Activated CD4-positive, alpha-beta T cell treated with anti-CD3 and anti-CD28 coated beads for 36 hours (primary cell): ENCODE measurements at regions not wholly inside any gene's neighbourhood (a gene's known extent, or its start where the extent isn't known, plus 50 kb on each side); places are given as distances from the start of the nearest gene placed in this dataset.

Experiments used
- ATAC-seq: fragments of 200-7000 bp; cut with Tn5 transposase; one replicate; pipeline ENCODE4 v1.10.0; 2021; ENCODE audit warnings: mild to moderate bottlenecking, moderate library complexity
- CTCF ChIA-PET: fragments of 350-600 bp; sonication (Branson Sonifier 250); formaldehyde crosslinking; loops from one replicate; lab custom pipeline; 2021; ENCODE audit warnings: antibody characterized with exemption; lab: Charles Lee
- POLR2A ChIA-PET: fragments of 350-600 bp; sonication (Branson Sonifier 250); formaldehyde crosslinking; loops from one replicate; lab custom pipeline; 2021; ENCODE audit warnings: antibody characterized with exemption, inconsistent platforms; lab: Charles Lee
- DNase-seq: peaks from one replicate; pipeline ENCODE4 v3.0.0-alpha.2; 2020
- H3K27ac Mint-ChIP-seq: one replicate; pipeline ENCODE4 v1.8.0; 2021; ENCODE audit warnings: mixed read lengths
- H3K27me3 Mint-ChIP-seq: one replicate; pipeline ENCODE4 v1.8.0; 2021; ENCODE audit warnings: mixed read lengths
- H3K36me3 Mint-ChIP-seq: one replicate; pipeline ENCODE4 v1.8.0; 2021; ENCODE audit warnings: low read depth, mixed read lengths
- H3K4me1 Mint-ChIP-seq: one replicate; pipeline ENCODE4 v1.8.0; 2021; ENCODE audit warnings: mixed read lengths
- H3K4me3 Mint-ChIP-seq: one replicate; pipeline ENCODE4 v1.8.0; 2021; ENCODE audit warnings: mild to moderate bottlenecking, moderate library complexity, mixed read lengths
- H3K9me3 Mint-ChIP-seq: one replicate; pipeline ENCODE4 v1.8.0; 2021; ENCODE audit warnings: low read depth, mixed read lengths
- intact Hi-C, 2 experiments: fragments of 100-400 bp; cut with DNase I in 1 of 2; cut with micrococcal nuclease in 1 of 2; formaldehyde crosslinking; loops; one replicate each; pipeline versions ENCODE4 v1.14.2 to v1.15.1; 2022 to 2024; cut with DNase I, micrococcal nuclease

DNA sequence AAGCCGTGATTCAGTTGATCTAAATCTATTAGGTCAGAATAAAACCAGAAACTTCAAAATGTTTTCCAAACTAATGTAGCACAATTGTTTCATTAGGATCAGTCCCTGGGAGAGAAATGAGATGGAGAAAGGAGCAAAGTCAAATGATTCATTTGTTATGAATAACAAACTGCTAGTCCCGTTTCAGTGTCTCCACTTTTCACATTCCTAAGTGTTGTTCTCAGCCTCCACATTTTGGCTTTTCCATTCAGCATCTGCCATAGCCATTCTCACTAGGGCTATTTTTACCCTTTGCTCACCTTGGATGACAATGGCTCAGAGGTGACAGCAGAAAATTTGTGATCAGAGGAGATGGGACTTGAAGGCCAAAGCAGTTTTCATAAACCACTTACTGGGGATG, 314.1 kb upstream of the KIF2A start:
- DNase-seq (no peak), ATAC-seq (no peak)
- Mint-ChIP-seq H3K36me3 (no peaks in the 10 kb centered on the region), H3K4me3 (no peak overlapping the region), H3K27me3 (peaks cover 2% of the 10 kb centered on the region), H3K27ac (no peak overlapping the region), H3K9me3 (peaks cover under 1% of the 10 kb centered on the region), H3K4me1 (no peaks in the 10 kb centered on the region)
- POLR2A ChIA-PET, result no interaction called here
- CTCF ChIA-PET, result no interaction called here
- intact Hi-C loops, result no loop called here

DNA sequence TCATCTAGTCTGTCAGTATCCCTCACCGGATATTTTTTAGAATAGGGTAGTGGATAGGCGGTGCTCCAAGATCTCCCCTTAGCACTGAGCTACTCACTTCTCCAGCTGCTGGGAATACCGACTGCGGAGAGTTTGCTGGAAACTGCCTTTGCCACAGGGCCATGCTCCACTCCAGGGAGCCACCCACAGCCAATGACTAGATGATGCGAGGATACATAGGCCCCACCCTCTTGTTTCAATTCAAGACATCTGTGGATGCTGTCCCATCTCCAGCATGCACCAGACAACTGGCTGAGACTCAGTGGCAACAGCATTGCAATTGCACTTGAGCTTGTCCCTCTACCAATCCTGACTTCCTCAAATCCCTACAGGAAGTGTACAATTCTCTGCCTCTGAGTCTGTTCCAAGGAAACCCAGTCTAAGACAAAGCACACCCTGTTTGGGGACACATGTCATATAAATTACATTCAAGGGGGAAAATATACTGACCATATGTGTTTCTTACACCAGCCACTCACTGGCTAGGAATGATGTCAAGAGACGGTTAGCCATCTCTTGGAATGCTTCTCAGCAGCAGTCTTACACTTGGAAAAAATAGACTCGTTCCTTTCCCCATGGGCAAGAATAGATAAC, 312.6 kb upstream of the KIF2A start:
- peaks cover 2% of the 10 kb centered on the region for H3K27me3 Mint-ChIP-seq
- no peak for DNase-seq
- no peak overlapping the region for H3K27ac Mint-ChIP-seq
- ChIA-PET CTCF (no interaction called here), POLR2A (no interaction called here)
- no peak for ATAC-seq
- H3K4me1 Mint-ChIP-seq, result no peaks in the 10 kb centered on the region
- intact Hi-C loops, result no loop called here
- H3K36me3 Mint-ChIP-seq, result no peaks in the 10 kb centered on the region
- H3K4me3 Mint-ChIP-seq, result no peak overlapping the region
- no peaks in the 10 kb centered on the region for H3K9me3 Mint-ChIP-seq

DNA sequence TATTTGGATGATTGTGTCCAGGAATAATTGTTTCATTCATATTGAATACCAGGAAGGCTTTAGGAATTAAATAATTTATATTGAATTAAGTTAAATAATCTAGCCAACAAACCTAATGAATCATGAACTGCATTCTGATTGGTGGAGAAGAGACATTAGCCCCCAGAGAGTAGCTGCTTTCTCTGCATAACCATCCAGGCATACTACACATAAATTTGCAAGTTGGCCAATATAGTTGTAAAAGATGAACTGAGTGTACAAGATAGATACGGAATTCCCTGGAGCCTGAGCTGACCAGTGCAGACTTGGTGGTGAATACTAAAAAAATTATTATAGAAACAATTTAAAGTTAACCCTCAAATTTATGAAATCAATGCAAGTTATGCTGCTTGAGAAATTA, 311.8 kb upstream of the KIF2A start:
- Mint-ChIP-seq H3K9me3 (no peaks in the 10 kb centered on the region), H3K4me3 (no peak overlapping the region), H3K4me1 (no peaks in the 10 kb centered on the region), H3K36me3 (no peaks in the 10 kb centered on the region), H3K27ac (no peak overlapping the region), H3K27me3 (peaks cover 2% of the 10 kb centered on the region)
- ATAC-seq (no peak), DNase-seq (no peak)
- intact Hi-C loops, result no loop called here
- ChIA-PET CTCF (no interaction called here), POLR2A (no interaction called here)

DNA sequence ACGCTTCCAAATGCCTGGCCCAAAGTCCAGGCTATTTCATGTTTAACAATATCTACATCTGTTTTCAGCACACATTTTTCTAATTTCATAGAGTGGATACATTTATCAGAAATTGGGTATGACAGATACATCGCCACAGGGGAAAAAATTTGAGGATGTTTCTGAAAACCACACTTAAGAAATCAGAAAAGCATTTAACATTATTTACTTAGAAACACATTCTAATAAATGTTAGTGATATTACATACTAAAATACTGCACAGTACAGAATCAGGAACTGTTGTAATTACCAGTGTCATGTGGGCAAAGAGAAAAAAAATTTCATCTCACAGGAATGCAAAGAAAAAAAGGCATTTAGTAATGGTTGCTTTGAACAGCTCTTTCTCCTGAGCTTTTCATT, 310.5 kb upstream of the KIF2A start:
- H3K27me3 Mint-ChIP-seq, result no peaks in the 10 kb centered on the region
- ATAC-seq (no peak), DNase-seq (no peak)
- intact Hi-C loops, result no loop called here
- POLR2A ChIA-PET, result no interaction called here
- H3K4me1 Mint-ChIP-seq, result no peaks in the 10 kb centered on the region
- no peak overlapping the region for H3K4me3 Mint-ChIP-seq
- no peak overlapping the region for H3K27ac Mint-ChIP-seq
- CTCF ChIA-PET, result no interaction called here
- H3K9me3 Mint-ChIP-seq, result no peaks in the 10 kb centered on the region
- H3K36me3 Mint-ChIP-seq, result no peaks in the 10 kb centered on the region

DNA sequence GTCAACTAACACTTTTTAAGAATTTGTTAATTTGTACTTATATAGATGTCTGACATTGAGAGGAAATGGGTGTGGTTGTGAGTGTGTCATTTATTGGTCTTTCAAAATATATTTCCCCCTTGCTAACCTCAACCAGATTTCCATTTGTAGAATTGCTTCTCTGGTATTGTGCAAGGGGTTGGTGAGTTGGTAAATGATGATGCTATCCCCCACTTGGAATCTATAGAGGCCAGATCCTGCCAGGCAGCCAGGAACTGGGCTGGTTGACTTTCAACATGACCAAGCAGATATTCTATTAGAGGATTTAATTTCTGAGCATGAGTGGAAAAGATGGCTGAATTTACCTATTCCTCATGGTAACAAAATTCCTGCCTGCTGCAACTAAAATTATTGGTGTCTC, 306.6 kb upstream of the KIF2A start:
- peaks cover 4% of the 10 kb centered on the region for H3K27me3 Mint-ChIP-seq
- CTCF ChIA-PET, result no interaction called here
- no peak for ATAC-seq

DNA sequence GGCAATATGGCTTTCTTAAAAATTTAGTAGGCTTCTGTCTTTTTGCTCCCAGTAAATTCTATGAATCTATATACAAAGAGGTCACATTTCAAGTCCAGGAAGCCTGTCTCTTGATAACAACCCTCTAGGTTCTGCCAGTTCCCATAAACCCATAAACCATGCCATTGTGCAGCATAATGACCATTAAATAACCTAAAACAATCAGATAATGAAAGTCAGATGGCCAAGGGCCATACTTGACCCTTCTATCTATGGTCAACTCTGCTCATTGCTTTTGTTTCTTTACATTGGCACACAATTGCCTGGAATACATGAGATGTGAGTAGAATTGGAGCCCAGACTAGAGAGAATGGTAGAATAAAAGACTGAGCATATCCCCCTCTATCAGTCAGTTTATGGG, 305.4 kb upstream of the KIF2A start:
- Mint-ChIP-seq H3K4me1 (no peaks in the 10 kb centered on the region), H3K27ac (no peak overlapping the region), H3K36me3 (no peaks in the 10 kb centered on the region), H3K27me3 (peaks cover 7% of the 10 kb centered on the region), H3K9me3 (no peaks in the 10 kb centered on the region), H3K4me3 (no peak overlapping the region)
- ATAC-seq (no peak), DNase-seq (no peak)
- CTCF ChIA-PET, result no interaction called here
- POLR2A ChIA-PET, result no interaction called here
- intact Hi-C loops, result no loop called here

More for the DNA sequence above, 306.6 kb upstream of the KIF2A start:
- Mint-ChIP-seq H3K4me1 (no peaks in the 10 kb centered on the region), H3K36me3 (no peaks in the 10 kb centered on the region), H3K9me3 (no peaks in the 10 kb centered on the region), H3K27ac (no peak overlapping the region), H3K4me3 (no peak overlapping the region)
- intact Hi-C loops, result no loop called here
- DNase-seq, result no peak
- POLR2A ChIA-PET, result no interaction called here

DNA sequence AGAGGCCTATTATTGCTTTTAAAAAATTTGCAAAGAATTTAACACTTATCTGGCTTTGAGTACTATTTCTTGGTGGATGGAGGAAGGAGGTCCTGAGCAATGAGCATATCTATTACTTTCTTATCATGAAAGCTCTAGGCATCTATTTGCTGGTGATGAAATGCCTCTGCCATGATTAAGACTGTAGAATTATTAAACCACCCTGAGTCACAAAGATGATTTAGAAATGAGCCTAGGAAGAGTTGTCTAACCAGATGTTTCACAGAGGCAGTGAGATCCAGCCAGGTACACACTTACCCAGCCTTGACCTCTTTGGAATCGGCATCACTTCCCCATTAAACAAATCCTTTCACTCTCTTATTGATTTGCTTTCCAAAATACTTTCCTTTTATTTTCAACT, 304.4 kb upstream of the KIF2A start:
- Mint-ChIP-seq H3K27ac (no peak overlapping the region), H3K36me3 (no peaks in the 10 kb centered on the region), H3K4me1 (no peaks in the 10 kb centered on the region), H3K4me3 (no peak overlapping the region), H3K27me3 (peaks cover 12% of the 10 kb centered on the region), H3K9me3 (no peaks in the 10 kb centered on the region)
- DNase-seq, result no peak
- no peak for ATAC-seq
- ChIA-PET CTCF (no interaction called here), POLR2A (no interaction called here)
- intact Hi-C loops, result no loop called here

DNA sequence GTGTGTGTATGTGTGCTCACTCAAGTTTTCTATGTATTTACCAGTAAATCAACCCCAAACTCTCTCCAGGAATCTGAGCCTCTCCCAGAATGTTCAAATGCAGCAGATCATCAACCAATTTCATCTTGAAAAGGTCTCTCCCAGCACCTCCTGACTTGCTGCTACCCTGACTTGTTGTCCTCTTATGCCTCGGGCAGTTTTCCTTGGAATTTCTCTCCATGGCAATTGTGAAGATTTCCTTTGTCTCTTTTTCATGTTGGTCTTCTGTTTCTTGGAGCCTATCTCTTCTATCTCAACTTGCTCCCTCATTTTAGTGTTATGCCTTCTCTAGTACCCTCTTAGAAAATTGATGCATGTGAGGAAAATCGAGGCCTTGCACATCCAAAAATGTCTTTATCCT, 303.6 kb upstream of the KIF2A start:
- H3K27ac Mint-ChIP-seq, result no peak overlapping the region
- ATAC-seq (no peak), DNase-seq (no peak)
- POLR2A ChIA-PET, result no interaction called here
- H3K4me3 Mint-ChIP-seq, result no peak overlapping the region
- H3K4me1 Mint-ChIP-seq, result no peaks in the 10 kb centered on the region
- H3K27me3 Mint-ChIP-seq, result peaks cover 12% of the 10 kb centered on the region
- intact Hi-C loops, result no loop called here
- CTCF ChIA-PET, result no interaction called here
- H3K9me3 Mint-ChIP-seq, result no peaks in the 10 kb centered on the region
- H3K36me3 Mint-ChIP-seq, result no peaks in the 10 kb centered on the region

DNA sequence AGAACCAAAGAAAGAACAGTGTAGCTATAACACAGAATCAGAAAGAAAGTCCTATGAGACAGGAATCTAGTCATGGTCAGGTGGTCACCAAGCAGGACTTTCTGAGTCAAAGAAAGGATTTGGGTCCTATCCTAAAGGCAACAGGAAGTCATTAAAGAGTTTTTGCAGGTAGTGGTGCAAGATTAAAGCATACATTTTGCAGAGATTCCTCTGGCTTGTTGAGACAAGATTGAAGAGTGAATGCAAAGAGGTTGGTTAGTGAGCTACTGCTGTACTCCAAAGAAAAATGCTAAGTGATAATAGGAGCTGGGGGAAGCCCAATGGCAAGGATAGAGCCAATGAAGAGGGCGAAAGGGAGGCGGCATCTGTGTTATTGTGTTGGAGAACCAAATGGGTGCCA, 300.5 kb upstream of the KIF2A start:
- Mint-ChIP-seq H3K27me3 (peaks cover 16% of the 10 kb centered on the region), H3K36me3 (no peaks in the 10 kb centered on the region), H3K4me3 (no peak overlapping the region), H3K9me3 (peaks cover 4% of the 10 kb centered on the region), H3K4me1 (no peaks in the 10 kb centered on the region), H3K27ac (no peak overlapping the region)
- ChIA-PET POLR2A (no interaction called here), CTCF (no interaction called here)
- DNase-seq, result no peak
- intact Hi-C loops, result no loop called here
- ATAC-seq, result no peak

DNA sequence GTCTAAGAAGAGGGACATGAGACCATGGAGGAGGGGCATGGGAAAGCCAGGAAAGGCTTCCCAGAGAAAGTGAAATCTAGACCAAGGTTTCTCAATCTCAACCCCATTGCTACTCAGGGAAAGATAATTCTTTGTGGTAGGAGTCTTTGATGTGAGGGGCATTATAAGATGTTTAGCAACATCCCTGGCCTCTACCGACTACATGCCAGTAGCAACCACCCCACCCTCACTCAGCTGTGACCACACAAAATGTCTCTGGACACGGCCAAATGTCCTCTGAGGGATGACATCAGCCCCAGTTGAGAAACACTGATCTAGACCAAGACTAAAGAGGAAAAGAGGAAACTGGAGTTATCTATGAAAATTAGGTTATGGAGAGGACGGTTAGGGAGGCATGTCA, 298.5 kb upstream of the KIF2A start:
- Mint-ChIP-seq H3K27me3 (peaks cover 14% of the 10 kb centered on the region), H3K27ac (no peak overlapping the region), H3K36me3 (no peaks in the 10 kb centered on the region), H3K4me1 (no peaks in the 10 kb centered on the region), H3K4me3 (no peak overlapping the region), H3K9me3 (peaks cover 4% of the 10 kb centered on the region)
- ChIA-PET CTCF (no interaction called here), POLR2A (no interaction called here)
- ATAC-seq (no peak), DNase-seq (no peak)
- intact Hi-C loops, result no loop called here

DNA sequence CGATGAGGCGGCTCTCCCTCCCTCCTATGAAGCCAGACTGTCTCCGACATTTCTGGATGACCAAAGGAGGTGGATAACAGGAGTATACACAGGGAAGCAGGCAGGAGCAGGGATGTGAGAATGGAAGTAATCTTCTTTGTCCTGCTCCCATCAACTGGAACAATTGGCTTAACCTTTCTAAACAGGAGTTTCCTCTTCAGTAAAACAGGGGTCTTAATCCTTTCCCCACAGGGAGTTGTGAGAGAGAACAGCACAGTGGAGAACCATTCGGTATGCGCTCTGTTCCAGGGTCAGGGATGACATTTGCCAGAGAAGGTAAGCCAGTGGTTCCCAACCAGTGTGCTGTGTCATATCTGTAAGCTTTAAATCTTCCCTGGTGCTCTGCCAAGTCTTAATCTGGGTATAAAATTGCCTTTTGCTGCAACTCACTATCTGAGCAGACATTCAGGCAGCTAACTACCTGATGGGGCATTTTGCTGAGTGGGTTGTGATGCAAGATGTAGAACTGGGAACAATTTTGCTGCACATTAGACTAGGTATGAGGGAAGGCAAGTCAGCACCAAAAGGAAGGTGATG, 294.8 kb upstream of the KIF2A start:
- intact Hi-C loops, result no loop called here
- no peak for ATAC-seq
- no peak overlapping the region for H3K27ac Mint-ChIP-seq
- CTCF ChIA-PET, result no interaction called here
- H3K4me3 Mint-ChIP-seq, result no peak overlapping the region
- H3K4me1 Mint-ChIP-seq, result no peaks in the 10 kb centered on the region
- no peak for DNase-seq
- peaks cover 4% of the 10 kb centered on the region for H3K9me3 Mint-ChIP-seq
- POLR2A ChIA-PET, result no interaction called here
- no peaks in the 10 kb centered on the region for H3K36me3 Mint-ChIP-seq
- H3K27me3 Mint-ChIP-seq, result peaks cover 9% of the 10 kb centered on the region

DNA sequence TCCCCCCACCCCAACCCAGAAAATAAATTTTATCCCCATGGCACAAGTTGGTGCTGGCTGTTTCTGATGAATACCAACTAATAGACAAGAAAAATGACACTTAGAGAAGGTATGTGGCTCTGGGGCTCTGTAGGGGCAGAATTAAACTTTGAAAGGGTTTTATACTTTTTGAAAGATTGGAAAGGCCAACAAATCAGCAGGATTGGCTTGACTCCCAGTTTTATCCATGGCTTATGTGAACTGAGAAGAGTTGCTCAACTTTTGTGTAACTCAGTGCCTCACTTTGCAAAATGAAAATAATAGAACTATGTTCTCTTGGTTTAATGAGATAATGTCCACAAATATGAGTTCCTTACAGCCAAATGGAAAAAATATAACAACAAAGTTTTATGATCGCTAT, 288.9 kb upstream of the KIF2A start:
- intact Hi-C loops, result no loop called here
- Mint-ChIP-seq H3K4me1 (no peaks in the 10 kb centered on the region), H3K27ac (no peak overlapping the region), H3K4me3 (no peak overlapping the region), H3K9me3 (no peaks in the 10 kb centered on the region), H3K36me3 (no peaks in the 10 kb centered on the region), H3K27me3 (peaks cover 3% of the 10 kb centered on the region)
- POLR2A ChIA-PET, result no interaction called here
- no peak for ATAC-seq
- CTCF ChIA-PET, result no interaction called here
- no peak for DNase-seq
